ENCODE measurements at regions not wholly inside any gene's neighbourhood (a gene's known extent, or its start where the extent isn't known, plus 50 kb on each side); places are given as distances from the start of the nearest gene placed in this dataset.

DNA sequence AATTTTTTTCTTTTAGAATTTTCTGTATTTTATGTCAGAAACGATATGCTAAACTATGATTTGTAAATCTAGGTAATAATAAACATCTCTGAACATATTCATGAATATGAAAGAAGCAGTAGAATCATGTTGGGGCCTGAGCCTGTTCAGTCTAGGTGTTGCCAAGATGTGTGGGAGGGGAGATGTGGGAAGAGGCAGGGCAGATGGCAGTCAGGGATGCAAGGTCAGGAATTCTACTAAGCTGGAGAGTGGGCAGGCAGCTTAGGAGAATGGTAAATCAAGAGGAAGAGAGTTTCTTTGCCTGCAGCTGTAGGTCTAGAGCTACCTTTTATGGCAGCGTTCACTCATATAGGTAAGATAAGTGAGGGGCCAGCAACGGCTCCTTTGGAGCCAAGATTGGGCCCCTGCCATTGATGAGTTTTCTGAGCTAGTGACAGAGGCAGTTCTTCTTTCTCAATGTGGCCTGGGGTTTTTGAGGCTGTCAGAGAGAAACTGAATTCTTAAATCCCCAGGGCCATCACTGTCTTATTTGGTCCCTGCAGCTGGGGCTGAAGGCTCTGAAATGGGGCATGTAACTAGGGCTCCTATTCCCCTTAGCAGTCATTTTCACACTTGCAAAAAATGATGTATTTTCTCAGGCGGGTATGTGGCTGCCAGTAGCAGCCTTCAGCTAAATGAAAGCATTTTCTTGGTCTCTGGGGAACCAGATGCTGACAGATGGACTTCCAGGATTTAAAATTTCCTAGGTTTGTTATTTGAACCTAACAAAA lies 232.8 kb downstream of the PIK3C3 start:
- peak; percentile 76 for DNase-seq

DNA sequence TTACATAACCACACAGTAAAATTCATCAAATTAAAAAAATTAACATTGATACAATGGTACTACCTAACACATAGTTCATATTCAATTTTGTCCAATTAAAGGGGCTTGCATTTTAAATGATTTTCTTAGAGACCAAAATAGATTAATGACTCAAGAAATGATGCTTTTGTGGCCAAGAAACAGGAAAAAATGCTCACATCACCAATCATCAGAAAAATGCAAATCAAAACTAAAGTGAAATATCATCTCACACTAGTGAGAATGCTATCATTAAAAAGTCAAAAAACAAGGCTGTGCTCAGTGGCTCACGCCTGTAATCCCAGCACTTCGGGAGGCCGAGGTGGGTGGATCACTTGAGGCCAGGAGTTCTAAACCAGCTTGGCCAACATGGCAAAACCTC lies 235.6 kb downstream of the PIK3C3 start:
- DNase-seq = no peak

DNA sequence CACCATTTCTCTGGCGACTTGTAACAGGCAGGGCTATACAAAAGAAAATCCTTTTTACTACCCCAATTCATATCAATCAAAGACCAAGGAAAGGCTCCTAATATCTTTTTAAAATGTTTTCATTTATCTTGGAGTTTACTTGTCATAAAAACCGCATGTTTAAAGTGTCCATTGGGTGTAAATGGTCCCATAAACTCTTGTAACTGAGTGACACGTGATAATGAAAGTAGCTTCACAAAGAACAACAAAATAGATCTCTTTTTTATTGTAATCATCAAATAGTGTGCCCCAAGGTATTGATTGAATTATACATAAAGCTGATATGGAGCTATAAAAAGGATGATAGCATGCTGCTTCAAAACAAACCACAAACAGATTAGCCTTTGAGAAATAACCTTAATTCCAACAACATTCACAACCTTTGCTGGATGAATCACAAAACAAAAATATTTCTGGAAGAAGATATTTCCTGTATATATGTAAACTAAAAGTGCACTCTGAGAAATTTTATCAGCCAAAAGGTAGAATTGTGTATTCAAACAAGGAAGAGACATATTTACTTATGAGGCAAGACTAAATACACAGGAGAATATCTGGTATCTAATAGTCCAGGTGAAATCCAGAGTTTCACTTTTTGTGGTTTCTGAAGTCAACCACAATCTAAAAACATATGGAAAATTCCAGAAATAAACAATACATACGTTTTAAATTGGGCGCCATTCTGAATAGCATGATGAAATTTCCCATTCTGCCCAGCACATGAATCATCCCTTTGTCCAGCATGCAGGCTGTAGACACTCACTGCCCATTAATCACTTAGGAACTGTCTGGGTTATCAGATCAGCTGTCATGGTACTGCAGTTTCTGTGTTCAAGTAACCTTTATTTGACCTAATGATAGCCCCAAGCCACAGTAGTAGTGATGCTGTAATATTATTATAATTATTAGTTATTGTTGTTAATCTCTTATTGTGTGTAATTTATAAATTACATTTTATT lies 237.5 kb downstream of the PIK3C3 start:
- DNase-seq = peak; percentile 57

DNA sequence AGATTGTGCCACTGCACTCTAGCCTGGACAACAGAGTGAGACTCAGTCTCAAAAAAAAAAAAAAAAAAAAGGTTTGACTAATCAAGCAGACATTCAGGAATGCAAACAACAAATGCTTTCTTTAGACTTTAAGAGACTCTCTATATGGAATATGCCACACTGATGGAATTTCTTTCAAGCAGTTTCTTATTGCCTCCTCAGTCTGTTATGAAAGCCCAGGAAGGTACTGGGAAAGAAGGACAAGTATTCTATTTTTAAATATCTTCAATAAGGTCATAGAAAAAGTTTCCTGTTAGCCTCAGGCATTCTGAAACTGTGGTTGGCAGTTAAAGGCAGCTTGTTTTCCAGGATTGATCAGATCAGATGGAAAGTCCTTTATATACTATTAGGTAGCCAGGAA lies 241.6 kb downstream of the PIK3C3 start:
- no peak for DNase-seq

DNA sequence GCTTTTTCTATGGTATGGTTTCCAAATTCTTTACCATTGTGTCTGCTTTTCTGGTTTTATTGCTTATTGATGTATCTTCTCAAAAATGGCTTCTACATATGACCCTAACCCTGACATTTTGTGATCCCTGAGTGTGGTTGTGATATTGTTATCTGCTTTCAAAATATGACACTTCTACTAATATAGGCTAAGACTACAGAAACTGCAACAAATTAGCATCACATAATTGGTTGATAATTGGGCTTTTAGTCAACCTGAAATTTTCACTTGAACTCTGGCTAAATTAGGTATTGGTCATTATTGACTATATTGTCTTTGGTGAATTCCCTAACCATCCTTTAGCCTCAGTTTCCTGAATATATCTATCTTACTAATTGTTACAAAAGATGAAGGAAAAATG lies 246.1 kb downstream of the PIK3C3 start:
- DNase-seq = no peak

DNA sequence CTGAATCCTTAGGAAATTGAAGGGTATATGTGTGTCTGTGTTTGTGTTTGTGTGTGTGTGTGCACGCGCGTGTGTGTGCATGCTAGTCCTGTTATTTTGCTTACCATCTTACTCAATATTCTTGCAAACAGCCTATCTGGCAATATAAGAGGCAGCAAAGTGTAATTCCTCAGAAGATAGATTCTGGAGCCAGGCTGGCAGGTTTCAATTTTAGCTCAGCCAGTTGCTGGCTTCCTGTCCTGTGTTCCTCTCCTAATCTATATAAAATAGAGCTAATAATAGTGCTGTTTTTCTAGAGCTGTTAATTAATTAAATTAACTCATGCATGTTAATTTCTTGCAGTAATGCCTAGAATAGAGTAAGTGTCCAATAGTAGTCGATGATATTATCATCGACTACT lies 256.2 kb downstream of the PIK3C3 start:
- DNase-seq = no peak

DNA sequence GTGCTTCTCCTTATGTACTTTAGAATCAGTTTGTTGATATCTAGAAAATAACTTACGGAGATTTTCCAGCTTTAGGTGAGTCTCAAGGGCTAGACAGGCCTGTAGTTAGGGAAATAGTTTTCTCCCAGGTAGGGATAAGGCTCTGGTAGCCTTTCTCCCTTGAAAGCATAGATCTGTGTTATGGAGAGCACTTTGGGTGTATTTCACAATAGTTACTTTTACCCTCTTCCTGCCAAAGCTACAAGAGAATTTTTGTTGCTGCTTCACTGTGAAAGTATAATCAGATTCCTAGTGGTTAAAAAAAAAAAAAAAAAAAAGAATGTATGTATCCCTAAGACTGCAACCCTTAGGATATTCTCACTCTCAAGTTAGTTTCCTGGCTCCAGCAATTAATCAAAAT lies 267.5 kb downstream of the PIK3C3 start:
- no peak for DNase-seq

DNA sequence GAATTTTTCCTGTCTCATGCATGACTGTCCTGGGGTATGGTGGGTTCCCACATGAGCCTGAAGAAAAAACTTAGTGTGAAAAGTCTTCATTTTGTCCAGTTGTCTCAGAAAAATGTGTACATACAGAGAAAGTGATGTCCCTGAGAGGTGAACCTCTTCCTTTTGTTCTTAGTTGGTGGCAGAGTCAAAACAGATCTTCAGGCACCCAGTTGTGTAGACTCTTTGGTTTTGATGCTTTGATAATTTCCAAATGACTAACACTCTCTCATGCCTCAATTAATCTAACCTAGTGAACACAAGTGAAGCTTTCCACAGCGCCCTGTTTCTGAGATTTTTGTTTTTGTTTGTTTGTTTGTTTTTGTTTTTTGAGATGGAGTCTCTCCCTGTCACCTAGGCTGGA lies 273.5 kb downstream of the PIK3C3 start:
- no peak for DNase-seq

DNA sequence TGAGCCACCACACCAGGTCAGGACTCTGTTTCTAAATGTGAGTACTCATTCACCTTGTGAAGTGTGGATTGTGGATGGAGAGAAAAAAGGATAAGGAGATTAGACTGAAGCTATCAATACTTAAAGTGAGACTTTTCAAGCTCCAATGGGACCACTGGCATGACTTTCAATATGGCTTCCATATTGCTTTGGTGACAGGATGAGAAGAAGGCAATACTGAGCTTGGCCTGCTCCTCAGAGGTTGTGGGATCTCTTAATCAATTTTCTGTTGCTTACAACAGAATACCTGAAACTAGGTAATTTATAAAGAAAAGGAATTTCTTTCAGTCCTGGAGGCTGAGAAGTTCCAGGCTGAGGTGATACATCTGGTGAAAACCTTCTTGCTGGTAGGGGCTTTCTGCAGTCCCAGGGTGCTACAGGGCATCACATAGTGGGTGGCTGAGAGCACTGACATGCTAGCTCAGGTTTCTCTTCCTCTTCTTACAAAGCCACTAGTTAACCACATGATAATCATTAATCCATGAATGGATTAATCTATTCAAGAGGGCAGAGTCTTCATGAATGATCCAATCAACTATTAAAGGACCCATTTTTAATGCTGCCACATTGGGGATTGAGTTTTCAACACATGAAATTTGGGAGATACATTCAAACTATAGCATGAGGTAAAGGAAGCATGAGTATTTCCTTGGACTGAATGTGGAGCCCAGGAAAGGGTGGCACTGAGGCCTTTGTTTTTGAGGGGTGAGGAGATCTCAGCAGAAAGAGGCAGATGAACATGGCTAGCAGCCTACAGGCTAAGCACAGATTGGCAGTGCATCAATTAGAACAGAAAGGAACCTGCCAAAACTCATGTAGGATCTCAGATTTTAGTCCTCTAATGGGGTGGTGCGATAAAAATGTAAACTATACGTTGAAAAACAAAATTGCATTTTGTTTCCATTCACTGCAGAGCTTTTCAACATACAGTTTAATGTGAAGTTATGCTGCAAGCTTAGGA lies 274.5 kb downstream of the PIK3C3 start:
- DNase-seq = no peak

DNA sequence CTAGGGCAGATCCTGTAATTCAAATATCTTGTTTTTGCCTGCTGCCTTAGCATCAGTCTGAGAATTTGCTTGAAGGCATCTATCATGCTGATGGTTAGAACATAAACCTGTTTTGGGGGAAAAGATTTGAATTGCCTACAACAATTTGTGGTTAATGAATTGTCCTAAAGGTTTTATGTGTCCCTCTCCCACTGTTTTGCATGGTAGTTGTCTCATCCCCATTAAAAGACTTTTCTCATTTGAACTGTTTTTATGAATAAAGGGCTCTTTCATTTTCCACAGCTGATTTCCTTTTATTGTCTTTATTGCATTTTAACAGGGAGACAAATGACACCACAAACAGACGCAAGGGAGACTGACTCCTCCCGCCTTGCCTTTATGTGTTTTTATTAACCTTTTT lies 275.6 kb downstream of the PIK3C3 start:
- peak; percentile 80 for DNase-seq

DNA sequence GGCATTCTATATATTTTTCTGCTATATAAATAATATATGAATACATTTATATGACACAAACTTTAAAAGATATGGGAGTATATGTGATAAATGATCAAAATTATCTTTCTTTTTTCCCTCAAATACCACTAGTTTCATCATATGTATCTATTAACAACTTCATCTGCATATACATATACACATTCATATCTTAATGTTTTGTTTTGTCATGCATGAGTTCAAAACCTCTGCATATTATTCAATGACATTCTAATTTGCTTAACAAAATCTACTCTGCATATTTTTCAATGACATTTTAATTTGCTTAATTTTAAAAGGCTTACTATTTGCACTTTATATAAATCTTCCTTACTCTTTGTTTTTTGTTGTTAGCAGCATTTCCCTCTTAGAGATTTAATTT lies 276.2 kb downstream of the PIK3C3 start:
- DNase-seq = no peak

DNA sequence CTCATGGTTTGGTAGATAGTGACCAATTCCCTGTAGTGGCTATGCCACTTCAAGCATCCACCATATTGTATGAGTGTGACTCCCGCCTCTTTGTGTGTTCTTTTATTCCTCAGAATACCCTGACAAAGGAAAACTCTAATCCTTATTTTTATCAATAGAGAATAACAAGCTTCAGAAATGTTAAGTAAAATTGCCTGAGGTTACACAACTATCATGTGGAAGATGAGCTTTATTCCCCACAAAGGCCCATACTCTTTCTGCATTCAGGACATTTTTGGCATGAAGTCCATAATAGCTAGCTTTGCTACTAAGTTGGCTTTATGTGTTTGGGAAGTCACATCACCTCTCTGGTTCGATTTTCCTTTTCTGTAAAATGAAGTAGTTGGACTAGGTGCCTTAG lies 276.8 kb downstream of the PIK3C3 start:
- no peak for DNase-seq

DNA sequence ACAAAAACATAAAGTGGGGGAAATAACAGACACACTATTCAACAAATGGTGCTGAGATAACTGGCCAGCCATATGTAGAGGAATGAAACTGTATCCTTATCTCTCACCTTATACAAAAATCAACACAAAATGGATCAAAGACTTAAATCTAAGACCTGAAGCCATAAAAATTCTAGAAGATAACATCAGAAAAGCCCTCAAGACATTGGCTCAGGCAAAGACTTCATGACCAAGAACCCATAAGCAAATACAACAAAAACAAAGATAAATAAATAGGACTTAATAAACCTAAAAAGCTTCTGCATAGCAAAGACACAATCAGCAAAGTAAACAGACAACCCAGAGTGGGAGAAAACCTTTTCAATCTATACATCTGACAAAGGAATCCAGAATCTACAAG lies 278.9 kb downstream of the PIK3C3 start:
- no peak for DNase-seq

DNA sequence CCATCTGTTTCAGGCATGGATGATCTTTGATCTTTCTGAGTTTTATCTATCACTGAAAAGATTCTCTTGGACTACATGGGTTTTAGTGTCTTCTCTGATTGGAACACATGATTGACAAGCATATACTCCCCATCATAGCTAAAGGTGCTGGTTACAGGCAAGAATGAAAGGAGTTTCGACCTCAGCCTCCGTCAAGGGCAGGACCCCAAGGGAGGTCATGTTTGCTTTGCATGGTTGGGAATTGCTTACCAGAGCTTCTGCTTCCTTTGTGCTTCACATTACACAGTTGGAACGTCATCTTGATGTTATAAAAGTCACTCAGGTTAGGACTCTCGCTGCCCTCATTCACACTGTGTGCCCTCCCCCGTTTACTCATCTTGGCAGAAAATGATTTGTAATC lies 287.7 kb downstream of the PIK3C3 start:
- no peak for DNase-seq

DNA sequence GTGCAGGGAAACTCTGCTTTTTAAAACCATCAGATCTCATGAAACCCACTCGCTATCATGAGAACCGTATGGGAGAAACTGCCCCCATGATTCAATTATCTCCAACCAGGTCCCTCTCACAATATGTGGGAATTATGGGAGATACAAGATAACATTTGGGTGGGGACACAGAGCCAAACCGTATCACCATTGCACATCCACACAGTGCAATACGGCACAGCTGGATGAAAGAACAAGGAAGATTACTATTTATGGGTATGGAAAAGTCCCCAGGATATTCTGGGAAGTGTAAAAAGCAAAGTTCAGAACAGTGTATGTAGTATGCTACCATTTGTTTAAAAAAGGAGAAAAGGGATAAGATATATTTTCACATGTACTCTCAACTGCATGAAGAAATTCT lies 290.1 kb downstream of the PIK3C3 start:
- DNase-seq = no peak

DNA sequence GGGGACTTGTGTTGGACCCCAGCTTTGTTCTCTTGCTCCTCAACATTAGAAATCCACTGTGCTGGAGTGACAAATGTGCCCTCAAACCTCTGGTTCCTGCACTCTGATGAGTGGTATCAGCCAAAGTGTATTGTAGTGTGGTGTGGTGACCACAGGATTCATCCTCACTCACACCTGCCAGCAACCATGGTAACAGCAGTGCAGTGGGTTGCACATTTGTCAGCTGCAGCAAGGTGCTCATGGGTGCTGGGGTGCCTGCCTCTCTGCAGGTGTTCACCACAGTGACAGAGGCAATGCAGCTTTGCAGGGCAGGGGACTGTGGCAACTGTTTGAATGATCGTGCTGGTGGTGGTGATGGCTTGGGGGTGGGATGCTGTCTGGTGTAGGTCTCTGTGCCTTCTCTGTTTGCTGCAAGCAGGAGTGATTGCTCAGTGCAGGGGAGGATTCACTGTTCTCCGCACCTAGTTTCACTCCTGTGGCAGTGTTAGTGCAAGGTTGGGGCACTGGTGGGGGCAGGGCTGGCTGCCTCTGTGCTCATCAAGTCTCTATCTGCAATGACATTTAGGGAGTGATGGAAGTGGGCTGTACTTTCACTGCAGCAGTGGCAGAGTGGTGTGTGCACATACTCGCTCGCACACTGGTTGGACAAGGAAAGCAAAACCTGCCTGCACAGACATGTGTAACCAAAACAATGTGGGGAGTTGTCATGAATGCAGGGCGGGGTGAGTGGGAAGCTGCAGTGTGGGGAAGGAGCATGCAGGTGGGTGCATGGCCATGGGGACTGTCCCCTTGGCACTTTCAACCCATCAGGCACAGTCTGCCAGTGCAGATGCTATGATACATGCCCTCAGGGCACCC lies 301.1 kb downstream of the PIK3C3 start:
- no peak for DNase-seq

DNA sequence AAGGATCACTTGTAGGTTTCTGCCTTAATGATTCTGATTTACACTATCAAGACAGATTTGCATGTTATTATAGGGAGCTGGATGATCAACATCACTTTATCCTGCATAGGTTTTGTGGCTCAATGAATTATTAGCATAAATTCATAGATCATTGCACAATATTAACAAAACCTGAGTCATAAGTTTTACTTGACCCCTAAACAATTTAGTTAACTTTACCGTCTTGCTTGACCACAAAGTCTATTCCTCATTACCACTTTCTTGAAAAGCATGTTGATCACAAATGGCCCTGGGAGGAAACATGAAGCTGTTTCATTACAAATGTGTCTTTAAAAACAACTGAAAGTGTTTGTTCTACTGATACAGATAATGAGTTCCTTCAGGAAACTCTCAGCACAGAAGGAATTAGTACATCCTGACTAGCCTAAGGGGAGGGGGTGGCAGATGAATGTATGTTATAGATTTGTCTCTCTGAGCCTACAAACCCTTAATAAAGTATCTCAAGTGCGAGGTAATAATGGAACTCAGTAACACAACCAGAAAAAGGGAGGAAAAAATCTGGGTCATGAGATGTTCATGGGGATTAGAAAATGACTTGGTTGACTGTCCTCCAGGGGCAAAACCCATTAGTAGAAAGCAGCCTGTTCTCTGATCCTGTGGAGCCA lies 303.4 kb downstream of the PIK3C3 start:
- DNase-seq = no peak

DNA sequence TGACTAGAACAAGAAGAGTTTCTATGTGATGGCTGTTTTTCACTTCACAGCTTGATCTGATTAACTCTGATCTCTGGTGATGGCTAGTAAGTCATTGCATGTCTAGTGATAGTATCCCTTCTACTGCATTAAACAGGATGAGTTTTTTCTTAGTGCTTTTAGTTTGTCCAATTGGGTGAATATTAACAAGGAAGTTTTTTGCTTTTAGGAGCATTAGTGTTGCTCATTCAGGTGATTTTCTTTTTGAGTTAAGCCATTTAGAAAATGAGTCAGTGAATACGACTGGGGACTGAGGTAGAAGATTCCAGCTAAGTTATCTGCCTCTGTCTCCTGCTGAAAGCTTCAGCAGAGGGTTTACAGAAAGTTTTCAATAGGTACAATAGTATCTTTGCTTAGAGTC lies 306.7 kb downstream of the PIK3C3 start:
- DNase-seq = no peak

DNA sequence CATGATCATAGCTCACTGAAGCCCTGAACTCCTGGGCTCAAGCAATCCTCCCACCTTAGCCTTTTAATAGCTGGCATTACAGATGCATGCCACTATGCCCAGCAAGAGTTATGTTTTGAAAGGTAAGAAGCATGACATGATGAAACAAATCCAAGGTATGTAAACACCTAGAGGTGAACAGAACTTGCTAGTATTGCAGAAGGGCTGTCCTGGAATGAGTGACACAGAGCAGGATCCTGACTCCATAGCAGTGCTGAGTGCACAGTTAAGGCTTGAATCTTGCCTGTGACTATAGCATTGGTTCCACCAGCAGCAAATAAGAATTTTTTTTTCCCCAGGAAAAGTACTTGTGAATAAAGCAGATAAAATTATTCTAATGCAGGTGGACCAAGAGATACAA lies 309.5 kb downstream of the PIK3C3 start:
- no peak for DNase-seq

DNA sequence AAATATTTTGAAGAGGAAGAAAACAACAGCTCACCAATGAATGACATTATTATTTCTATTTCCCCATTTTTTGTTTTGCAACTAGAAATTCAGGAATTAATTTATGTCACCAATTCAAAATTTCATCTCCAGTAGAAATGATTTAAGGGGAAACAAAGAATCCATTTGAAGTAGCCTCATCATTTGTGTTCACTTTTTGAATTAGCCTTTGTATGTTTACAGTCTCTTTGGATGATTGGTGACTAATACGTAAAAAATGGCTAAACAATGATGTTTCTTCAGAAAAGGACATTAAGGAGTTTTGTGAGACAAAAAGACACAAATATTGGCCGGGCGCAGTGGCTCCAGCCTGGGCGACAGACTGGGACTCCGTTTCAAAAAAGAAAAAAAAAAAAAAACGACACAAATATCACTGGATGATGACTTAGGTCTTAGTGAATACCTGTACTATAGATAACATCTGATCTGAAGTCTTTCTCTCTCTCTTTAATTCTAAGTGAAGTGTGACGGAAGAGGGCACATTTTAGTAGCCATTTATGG lies 313.2 kb downstream of the PIK3C3 start:
- DNase-seq = no peak

DNA sequence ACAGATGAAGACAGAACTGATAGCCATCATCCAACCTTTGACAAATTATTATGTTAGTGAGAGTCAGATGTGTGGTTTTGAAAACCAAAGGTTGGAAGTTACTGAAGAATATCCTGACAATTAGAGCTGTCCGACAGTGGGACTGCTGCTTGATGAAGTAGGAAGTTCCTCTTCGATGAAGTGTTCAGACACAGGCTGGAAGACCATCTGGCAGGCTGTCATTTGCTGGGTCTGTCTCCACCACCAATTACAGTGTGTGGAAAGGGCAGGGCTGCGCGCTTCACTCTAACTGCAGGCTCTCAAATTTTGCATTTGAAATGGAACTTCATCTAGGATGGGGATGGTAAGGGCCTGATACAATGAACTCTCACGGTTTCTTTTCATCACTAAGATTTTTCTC lies 313.8 kb downstream of the PIK3C3 start:
- peak; percentile 81 for DNase-seq
